ENCODE measurements at regions not wholly inside any gene's neighbourhood (a gene's known extent, or its start where the extent isn't known, plus 50 kb on each side); places are given as distances from the start of the nearest gene placed in this dataset.

- Histone ChIP-seq H3K9me3 (replicated peaks in 1 of 2; ENCODE audit: control insufficient read depth in 2 of 2, insufficient read depth in 1 of 2, low read depth in 1 of 2, low read length in 2 of 2) (no peaks in the 10 kb centered on the region), H3K9ac (ENCODE audit: low read depth, low read length, poor library complexity) (no peak overlapping the region), H2BK15ac (ENCODE audit: low read length) (no peak overlapping the region), H3K18ac (ENCODE audit: low read length) (no peak overlapping the region), H2BK12ac (ENCODE audit: low read length) (no peak overlapping the region), H3K79me1 (ENCODE audit: low read depth, low read length) (no peaks in the 10 kb centered on the region), H3K14ac (ENCODE audit: low read length) (no peak overlapping the region), H2AK5ac (ENCODE audit: low read depth, low read length) (no peak overlapping the region), H3K27ac (replicated peaks; ENCODE audit: low read length) (no peak overlapping the region), H3K23ac (ENCODE audit: low read depth, low read length, poor library complexity) (no peak overlapping the region), H3K27me3 (ENCODE audit: control insufficient read depth in 3 of 3, insufficient read depth in 3 of 3, low read depth in 1 of 3, low read length in 3 of 3) (no peaks in the 10 kb centered on the region), H3K4ac (ENCODE audit: low read length) (no peak overlapping the region), H3K4me3 (ENCODE audit: low read length in 2 of 2) (no peak overlapping the region), H3K4me1 (ENCODE audit: control insufficient read depth in 2 of 2, insufficient read depth in 1 of 2, low read depth in 1 of 2, low read length in 2 of 2) (no peaks in the 10 kb centered on the region), H2BK120ac (ENCODE audit: low read depth, low read length) (no peak overlapping the region), H3K4me2 (ENCODE audit: insufficient read depth, low read length, poor library complexity, severe bottlenecking) (no peak overlapping the region), H4K8ac (ENCODE audit: low read depth, low read length) (no peak overlapping the region), H4K91ac (ENCODE audit: low read depth, low read length, poor library complexity) (no peak overlapping the region), H3K36me3 (replicated peaks in 1 of 2; ENCODE audit: control insufficient read depth in 2 of 2, insufficient read depth in 2 of 2, low read length in 2 of 2) (no peaks in the 10 kb centered on the region), H2AFZ (ENCODE audit: low read length) (no peak overlapping the region), H2BK5ac (ENCODE audit: low read length) (no peak overlapping the region)
- no peak for DNase-seq (ENCODE audit: low spot score)
- no CpG with 5 or more reads among the region's 1 CpG for WGBS, 2 donors (ENCODE audit: extremely low coverage in 2 of 2, insufficient read length in 2 of 2, insufficient replicate concordance in 1 of 2)
These were observed 510.5 kb downstream of the PLPP3 start for GRCh38 chr1:56068908-56069307.

GRCh38 chr1:56068210-56068609, 511.2 kb downstream of the PLPP3 start:
- no peak overlapping the region for H2BK15ac ChIP-seq (ENCODE audit: low read length)
- no peak overlapping the region for H3K4me3 ChIP-seq (ENCODE audit: low read length in 2 of 2)
- H3K9me3 ChIP-seq (replicated peaks in 1 of 2; ENCODE audit: control insufficient read depth in 2 of 2, insufficient read depth in 1 of 2, low read depth in 1 of 2, low read length in 2 of 2), result no peaks in the 10 kb centered on the region
- DNase-seq (ENCODE audit: low spot score), result no peak
- no peak overlapping the region for H3K23ac ChIP-seq (ENCODE audit: low read depth, low read length, poor library complexity)
- no peak overlapping the region for H3K27ac ChIP-seq (replicated peaks; ENCODE audit: low read length)
- no peak overlapping the region for H2BK12ac ChIP-seq (ENCODE audit: low read length)
- H3K4ac ChIP-seq (ENCODE audit: low read length), result no peak overlapping the region
- H4K8ac ChIP-seq (ENCODE audit: low read depth, low read length), result no peak overlapping the region
- H3K14ac ChIP-seq (ENCODE audit: low read length), result no peak overlapping the region
- H3K27me3 ChIP-seq (ENCODE audit: control insufficient read depth in 3 of 3, insufficient read depth in 3 of 3, low read depth in 1 of 3, low read length in 3 of 3), result no peaks in the 10 kb centered on the region
- WGBS, 2 donors (ENCODE audit: extremely low coverage in 2 of 2, insufficient read length in 2 of 2, insufficient replicate concordance in 1 of 2), result no CpG with 5 or more reads among the region's 6 CpGs
- no peaks in the 10 kb centered on the region for H3K79me1 ChIP-seq (ENCODE audit: low read depth, low read length)
- H3K18ac ChIP-seq (ENCODE audit: low read length), result no peak overlapping the region
- no peak overlapping the region for H2AK5ac ChIP-seq (ENCODE audit: low read depth, low read length)
- H2AFZ ChIP-seq (ENCODE audit: low read length), result no peak overlapping the region
- H3K36me3 ChIP-seq (replicated peaks in 1 of 2; ENCODE audit: control insufficient read depth in 2 of 2, insufficient read depth in 2 of 2, low read length in 2 of 2), result no peaks in the 10 kb centered on the region
- no peaks in the 10 kb centered on the region for H3K4me1 ChIP-seq (ENCODE audit: control insufficient read depth in 2 of 2, insufficient read depth in 1 of 2, low read depth in 1 of 2, low read length in 2 of 2)
- H2BK120ac ChIP-seq (ENCODE audit: low read depth, low read length), result no peak overlapping the region
- no peak overlapping the region for H2BK5ac ChIP-seq (ENCODE audit: low read length)
- no peak overlapping the region for H4K91ac ChIP-seq (ENCODE audit: low read depth, low read length, poor library complexity)
- H3K9ac ChIP-seq (ENCODE audit: low read depth, low read length, poor library complexity), result no peak overlapping the region
- H3K4me2 ChIP-seq (ENCODE audit: insufficient read depth, low read length, poor library complexity, severe bottlenecking), result no peak overlapping the region

GRCh38 chr1:56065729-56066128, 513.6 kb downstream of the PLPP3 start:
- no peaks in the 10 kb centered on the region for H3K79me1 ChIP-seq (ENCODE audit: low read depth, low read length)
- no peak overlapping the region for H3K9ac ChIP-seq (ENCODE audit: low read depth, low read length, poor library complexity)
- H3K4me3 ChIP-seq (ENCODE audit: low read length in 2 of 2), result no peak overlapping the region
- H2BK15ac ChIP-seq (ENCODE audit: low read length), result no peak overlapping the region
- no peak overlapping the region for H3K4me2 ChIP-seq (ENCODE audit: insufficient read depth, low read length, poor library complexity, severe bottlenecking)
- H3K36me3 ChIP-seq (replicated peaks in 1 of 2; ENCODE audit: control insufficient read depth in 2 of 2, insufficient read depth in 2 of 2, low read length in 2 of 2), result no peaks in the 10 kb centered on the region
- no peak overlapping the region for H2AK5ac ChIP-seq (ENCODE audit: low read depth, low read length)
- H2AFZ ChIP-seq (ENCODE audit: low read length), result no peak overlapping the region
- H3K14ac ChIP-seq (ENCODE audit: low read length), result no peak overlapping the region
- H3K23ac ChIP-seq (ENCODE audit: low read depth, low read length, poor library complexity), result no peak overlapping the region
- no peaks in the 10 kb centered on the region for H3K4me1 ChIP-seq (ENCODE audit: control insufficient read depth in 2 of 2, insufficient read depth in 1 of 2, low read depth in 1 of 2, low read length in 2 of 2)
- H2BK5ac ChIP-seq (ENCODE audit: low read length), result no peak overlapping the region
- no peak overlapping the region for H3K27ac ChIP-seq (replicated peaks; ENCODE audit: low read length)
- no peaks in the 10 kb centered on the region for H3K27me3 ChIP-seq (ENCODE audit: control insufficient read depth in 3 of 3, insufficient read depth in 3 of 3, low read depth in 1 of 3, low read length in 3 of 3)
- H3K4ac ChIP-seq (ENCODE audit: low read length), result no peak overlapping the region
- no peak overlapping the region for H2BK12ac ChIP-seq (ENCODE audit: low read length)
- no peak overlapping the region for H4K8ac ChIP-seq (ENCODE audit: low read depth, low read length)
- no peak overlapping the region for H3K18ac ChIP-seq (ENCODE audit: low read length)
- no CpG with 5 or more reads among the region's 3 CpGs for WGBS, 2 donors (ENCODE audit: extremely low coverage in 2 of 2, insufficient read length in 2 of 2, insufficient replicate concordance in 1 of 2)
- H3K9me3 ChIP-seq (replicated peaks in 1 of 2; ENCODE audit: control insufficient read depth in 2 of 2, insufficient read depth in 1 of 2, low read depth in 1 of 2, low read length in 2 of 2), result no peaks in the 10 kb centered on the region
- no peak overlapping the region for H4K91ac ChIP-seq (ENCODE audit: low read depth, low read length, poor library complexity)
- no peak for DNase-seq (ENCODE audit: low spot score)
- H2BK120ac ChIP-seq (ENCODE audit: low read depth, low read length), result no peak overlapping the region

- Histone ChIP-seq H3K79me1 (ENCODE audit: low read depth, low read length) (no peaks in the 10 kb centered on the region), H4K8ac (ENCODE audit: low read depth, low read length) (no peak overlapping the region), H3K23ac (ENCODE audit: low read depth, low read length, poor library complexity) (no peak overlapping the region), H3K4me2 (ENCODE audit: insufficient read depth, low read length, poor library complexity, severe bottlenecking) (no peak overlapping the region), H3K27me3 (ENCODE audit: control insufficient read depth in 3 of 3, insufficient read depth in 3 of 3, low read depth in 1 of 3, low read length in 3 of 3) (no peaks in the 10 kb centered on the region), H2BK120ac (ENCODE audit: low read depth, low read length) (no peak overlapping the region), H3K36me3 (replicated peaks in 1 of 2; ENCODE audit: control insufficient read depth in 2 of 2, insufficient read depth in 2 of 2, low read length in 2 of 2) (no peaks in the 10 kb centered on the region), H2BK12ac (ENCODE audit: low read length) (no peak overlapping the region), H2BK15ac (ENCODE audit: low read length) (no peak overlapping the region), H4K91ac (ENCODE audit: low read depth, low read length, poor library complexity) (no peak overlapping the region), H2AFZ (ENCODE audit: low read length) (no peak overlapping the region), H3K9ac (ENCODE audit: low read depth, low read length, poor library complexity) (no peak overlapping the region), H3K4ac (ENCODE audit: low read length) (no peak overlapping the region), H3K18ac (ENCODE audit: low read length) (no peak overlapping the region), H3K27ac (replicated peaks; ENCODE audit: low read length) (no peak overlapping the region), H3K4me1 (ENCODE audit: control insufficient read depth in 2 of 2, insufficient read depth in 1 of 2, low read depth in 1 of 2, low read length in 2 of 2) (no peaks in the 10 kb centered on the region), H3K14ac (ENCODE audit: low read length) (no peak overlapping the region), H2BK5ac (ENCODE audit: low read length) (no peak overlapping the region), H3K9me3 (replicated peaks in 1 of 2; ENCODE audit: control insufficient read depth in 2 of 2, insufficient read depth in 1 of 2, low read depth in 1 of 2, low read length in 2 of 2) (no peaks in the 10 kb centered on the region), H3K4me3 (ENCODE audit: low read length in 2 of 2) (no peak overlapping the region), H2AK5ac (ENCODE audit: low read depth, low read length) (no peak overlapping the region)
- no CpG with 5 or more reads among the region's 3 CpGs for WGBS, 2 donors (ENCODE audit: extremely low coverage in 2 of 2, insufficient read length in 2 of 2, insufficient replicate concordance in 1 of 2)
- no peak for DNase-seq (ENCODE audit: low spot score)
These were observed 514.7 kb downstream of the PLPP3 start for GRCh38 chr1:56064705-56065104.

Measured in neuronal stem cell (in vitro differentiated cells).